GM18499 (cell line): ENCODE measurements at regions not wholly inside any gene's neighbourhood (a gene's known extent, or its start where the extent isn't known, plus 50 kb on each side); places are given as distances from the start of the nearest gene placed in this dataset.

Experiments
- ATAC-seq: cut with Tn5 transposase; IDR thresholded peaks from one replicate; pipeline ENCODE4 v1.9.1; 2021; ENCODE audit warnings: moderate number of reproducible peaks; ENCODE audit not compliant: insufficient read depth, unreplicated experiment

GRCh38 chr2:30367232-30368070 is 79.6 kb upstream of the LCLAT1 start:
- no peak for ATAC-seq

GRCh38 chr2:30368258-30368657 is 78.8 kb upstream of the LCLAT1 start:
- ATAC-seq = no peak

GRCh38 chr2:30371028-30371689 is 75.9 kb upstream of the LCLAT1 start:
- no peak for ATAC-seq

- ATAC-seq = no peak
These were observed 75.2 kb upstream of the LCLAT1 start for GRCh38 chr2:30371772-30372373.

- ATAC-seq = no peak
These were observed 74.2 kb upstream of the LCLAT1 start for GRCh38 chr2:30372826-30373225.

- ATAC-seq = no peak
These were observed 73.2 kb upstream of the LCLAT1 start for GRCh38 chr2:30373881-30374302.

- no peak for ATAC-seq
These were observed 72.7 kb upstream of the LCLAT1 start for GRCh38 chr2:30374380-30374779.

- no peak for ATAC-seq
These were observed 71.1 kb upstream of the LCLAT1 start for GRCh38 chr2:30375915-30376314.

- no peak for ATAC-seq
These were observed 67.6 kb upstream of the LCLAT1 start for GRCh38 chr2:30379481-30379880.

GRCh38 chr2:30380824-30381223 is 66.2 kb upstream of the LCLAT1 start:
- ATAC-seq = no peak

GRCh38 chr2:30382162-30382783 is 64.8 kb upstream of the LCLAT1 start:
- ATAC-seq = no peak

GRCh38 chr2:30382995-30383394 is 64.1 kb upstream of the LCLAT1 start:
- no peak for ATAC-seq

GRCh38 chr2:30385327-30385726 is 61.7 kb upstream of the LCLAT1 start:
- ATAC-seq = no peak

- ATAC-seq = no peak
These were observed 54.9 kb upstream of the LCLAT1 start for GRCh38 chr2:30392097-30392496.

GRCh38 chr2:30393510-30393909 is 53.5 kb upstream of the LCLAT1 start:
- no peak for ATAC-seq

- no peak for ATAC-seq
These were observed 53.0 kb upstream of the LCLAT1 start for GRCh38 chr2:30394096-30394495.

GRCh38 chr2:30396436-30397232 is 50.4 kb upstream of the LCLAT1 start:
- ATAC-seq = no peak
